H1 (cell line): ENCODE measurements at regions not wholly inside any gene's neighbourhood (a gene's known extent, or its start where the extent isn't known, plus 50 kb on each side); places are given as distances from the start of the nearest gene placed in this dataset.

ENCODE experiments used
- CHD2 ChIP-seq: IDR thresholded peaks from 2 replicates; pipeline ENCODE4 v1.6.1; 2012; ENCODE audit warnings: low read length, improper control_type of control experiment
- EP300 ChIP-seq, 2 experiments: IDR thresholded peaks; 1 replicate in 1 of 2; 2 replicates in 1 of 2; pipeline ENCODE4 v1.6.1; 2011 to 2012; ENCODE audit warnings: low read depth in 2 of 2, low read length in 2 of 2, mild to moderate bottlenecking in 2 of 2, borderline replicate concordance in 1 of 2, inconsistent platforms in 1 of 2, moderate library complexity in 1 of 2
- KDM4A ChIP-seq: IDR thresholded peaks from one replicate; pipeline ENCODE4 v1.7.1; 2012; ENCODE audit warnings: low read depth, mild to moderate bottlenecking, moderate library complexity, low read length, inconsistent platforms; ENCODE audit not compliant: severe bottlenecking
- KDM5A ChIP-seq: fragments of 200-600 bp; IDR thresholded peaks from 2 replicates; pipeline ENCODE4 v1.7.1; 2012; ENCODE audit warnings: mild to moderate bottlenecking, low read length, inconsistent platforms, mixed read lengths
- MAFK ChIP-seq: IDR thresholded peaks from 2 replicates; pipeline ENCODE4 v1.6.1; 2012; ENCODE audit warnings: low read depth, mild to moderate bottlenecking, improper control_type of control experiment, low read length
- POLR2A ChIP-seq, 2 experiments: IDR thresholded peaks; 1 replicate in 1 of 2; 2 replicates in 1 of 2; pipeline ENCODE4 v1.6.1; 2011; ENCODE audit warnings: low read depth in 2 of 2, low read length in 2 of 2, mild to moderate bottlenecking in 2 of 2; ENCODE audit errors: control extremely low read depth in 1 of 2
- SIX5 ChIP-seq: IDR thresholded peaks from 2 replicates; pipeline ENCODE4 v1.6.1; 2011; ENCODE audit warnings: mild to moderate bottlenecking, low read depth, low read length
- SUZ12 ChIP-seq: fragments of 200-600 bp; sonication (generic); IDR thresholded peaks from 2 replicates; pipeline ENCODE4 v1.6.1; 2012; ENCODE audit warnings: mild to moderate bottlenecking, inconsistent platforms, low read length, moderate library complexity, mixed read lengths
- ZNF274 ChIP-seq: IDR thresholded peaks from 2 replicates; pipeline ENCODE4 v1.7.0; 2012; ENCODE audit warnings: low read length, borderline replicate concordance; ENCODE audit errors: extremely low read depth

GRCh38 chr7:142548978-142549377 is 200.3 kb upstream of the PRSS1 start (continued):
- TF ChIP-seq ZNF274 = no peak
- no peak for TF ChIP-seq KDM5A
- no peak for TF ChIP-seq MAFK
- TF ChIP-seq CHD2 = no peak
- no peak for TF ChIP-seq KDM4A
- no peak for TF ChIP-seq POLR2A (IDR thresholded peaks at IDR 0.05; ENCODE audit: control extremely low read depth in 1 of 2, low read depth in 2 of 2, low read length in 2 of 2)
- TF ChIP-seq SIX5 = no peak
- TF ChIP-seq EP300 (IDR thresholded peaks at IDR 0.05; ENCODE audit: borderline replicate concordance in 1 of 2, low read depth in 2 of 2, low read length in 2 of 2) = no peak
- TF ChIP-seq SUZ12 = no peak
